Loucy (cell line): ENCODE measurements at regions not wholly inside any gene's neighbourhood (a gene's known extent, or its start where the extent isn't known, plus 50 kb on each side); places are given as distances from the start of the nearest gene placed in this dataset.

Experiments used
- H2AFZ ChIP-seq: fragments of 200-600 bp; sonication (generic); 2 replicates; pipeline ENCODE4 v1.6.0; 2016; ENCODE audit warnings: antibody characterized with exemption, mild to moderate bottlenecking, low read length, moderate library complexity
- H3F3A ChIP-seq: fragments of 200-600 bp; 2 replicates; pipeline ENCODE4 v1.6.0; 2016; ENCODE audit warnings: antibody characterized with exemption, low read depth, mild to moderate bottlenecking
- H3K27me3 ChIP-seq: fragments of 200-600 bp; sonication (generic); 2 replicates; pipeline ENCODE4 v1.6.1; 2014; ENCODE audit warnings: low read length, mild to moderate bottlenecking; ENCODE audit not compliant: insufficient read depth, poor library complexity, severe bottlenecking
- H3K36me3 ChIP-seq: fragments of 200-600 bp; sonication (generic); 2 replicates; pipeline ENCODE4 v1.6.1; 2016; ENCODE audit warnings: low read length; ENCODE audit not compliant: insufficient read depth
- H3K4me1 ChIP-seq: fragments of 200-600 bp; sonication (generic); 2 replicates; pipeline ENCODE4 v1.5.1; 2014; ENCODE audit warnings: low read length, mild to moderate bottlenecking; ENCODE audit not compliant: insufficient read depth, poor library complexity, severe bottlenecking
- H3K4me2 ChIP-seq: fragments of 200-600 bp; sonication (generic); 2 replicates; pipeline ENCODE4 v1.6.0; 2014; ENCODE audit warnings: antibody characterized with exemption, low read length, low read depth, mild to moderate bottlenecking; ENCODE audit not compliant: poor library complexity, severe bottlenecking
- H3K4me3 ChIP-seq: fragments of 200-600 bp; sonication (generic); 2 replicates; pipeline ENCODE4 v1.5.1; 2014; ENCODE audit warnings: low read length, mild to moderate bottlenecking, mixed read lengths; ENCODE audit not compliant: poor library complexity, severe bottlenecking
- H3K79me2 ChIP-seq: fragments of 200-600 bp; sonication (generic); 2 replicates; pipeline ENCODE4 v1.6.1; 2014; ENCODE audit warnings: low read length; ENCODE audit not compliant: insufficient read depth
- H3K9ac ChIP-seq: fragments of 200-600 bp; sonication (generic); 2 replicates; pipeline ENCODE4 v1.6.0; 2014; ENCODE audit warnings: mild to moderate bottlenecking, low read depth, low read length, moderate library complexity; ENCODE audit not compliant: poor library complexity, severe bottlenecking
- H3K9me2 ChIP-seq: fragments of 200-600 bp; sonication (generic); replicated peaks from 2 replicates; pipeline ENCODE4 v1.6.1; 2016; ENCODE audit warnings: low read depth, low read length, mixed read lengths
- H3K9me3 ChIP-seq: fragments of 200-600 bp; sonication (generic); 2 replicates; pipeline ENCODE4 v1.6.1; 2014; ENCODE audit warnings: mild to moderate bottlenecking, antibody characterized with exemption, low read length, low read depth; ENCODE audit not compliant: insufficient read depth
- H4K20me1 ChIP-seq: fragments of 200-600 bp; sonication (generic); 2 replicates; pipeline ENCODE4 v1.6.0; 2014; ENCODE audit warnings: antibody characterized with exemption, low read length, mild to moderate bottlenecking; ENCODE audit not compliant: insufficient read depth, poor library complexity, severe bottlenecking
- EZH2phosphoT487 ChIP-seq: fragments of 200-600 bp; IDR thresholded peaks from 2 replicates; pipeline ENCODE4 v1.6.1; 2018; ENCODE audit warnings: antibody characterized with exemption, mild to moderate bottlenecking, moderate library complexity, borderline replicate concordance
- TF ChIP-seq, protein P1 (sequence below): fragments of 200-600 bp; sonication (generic); conservative IDR thresholded peaks from 2 replicates; pipeline ENCODE4 v1.5.1; 2014; ENCODE audit warnings: mild to moderate bottlenecking, antibody characterized with exemption, low read length

DNA sequence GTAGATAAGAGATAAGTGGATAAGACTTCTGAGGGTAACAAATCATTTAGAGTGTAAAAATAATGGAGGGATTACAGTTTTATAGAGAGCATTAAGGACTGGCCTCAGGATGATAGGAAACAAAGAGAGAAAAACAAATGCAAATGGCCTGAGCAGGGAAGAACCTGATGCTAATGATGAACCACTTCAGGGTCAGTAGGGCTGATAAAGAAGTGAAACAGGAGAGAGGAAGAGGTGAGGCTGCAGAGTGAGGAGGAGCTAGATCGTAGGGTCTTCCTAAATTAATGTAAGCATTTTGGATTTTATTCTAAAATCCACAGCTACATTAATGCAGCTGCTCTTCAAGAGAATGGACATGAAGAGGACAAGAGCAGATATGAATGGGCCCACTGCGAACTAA lies 698.0 kb upstream of the MEF2C start:
- Histone ChIP-seq H2AFZ (no peak overlapping the region), H3K27me3 (no peaks in the 10 kb centered on the region), H3K9ac (no peak overlapping the region), H3K4me3 (no peak overlapping the region), H3K9me3 (no peaks in the 10 kb centered on the region), H4K20me1 (no peaks in the 10 kb centered on the region), H3K79me2 (no peaks in the 10 kb centered on the region), H3F3A (no peaks in the 10 kb centered on the region), H3K36me3 (no peaks in the 10 kb centered on the region), H3K4me2 (no peak overlapping the region), H3K4me1 (no peaks in the 10 kb centered on the region), H3K9me2 (no peaks in the 10 kb centered on the region)
- no peak for TF ChIP-seq EZH2phosphoT487
- TF ChIP-seq, protein P1, sequence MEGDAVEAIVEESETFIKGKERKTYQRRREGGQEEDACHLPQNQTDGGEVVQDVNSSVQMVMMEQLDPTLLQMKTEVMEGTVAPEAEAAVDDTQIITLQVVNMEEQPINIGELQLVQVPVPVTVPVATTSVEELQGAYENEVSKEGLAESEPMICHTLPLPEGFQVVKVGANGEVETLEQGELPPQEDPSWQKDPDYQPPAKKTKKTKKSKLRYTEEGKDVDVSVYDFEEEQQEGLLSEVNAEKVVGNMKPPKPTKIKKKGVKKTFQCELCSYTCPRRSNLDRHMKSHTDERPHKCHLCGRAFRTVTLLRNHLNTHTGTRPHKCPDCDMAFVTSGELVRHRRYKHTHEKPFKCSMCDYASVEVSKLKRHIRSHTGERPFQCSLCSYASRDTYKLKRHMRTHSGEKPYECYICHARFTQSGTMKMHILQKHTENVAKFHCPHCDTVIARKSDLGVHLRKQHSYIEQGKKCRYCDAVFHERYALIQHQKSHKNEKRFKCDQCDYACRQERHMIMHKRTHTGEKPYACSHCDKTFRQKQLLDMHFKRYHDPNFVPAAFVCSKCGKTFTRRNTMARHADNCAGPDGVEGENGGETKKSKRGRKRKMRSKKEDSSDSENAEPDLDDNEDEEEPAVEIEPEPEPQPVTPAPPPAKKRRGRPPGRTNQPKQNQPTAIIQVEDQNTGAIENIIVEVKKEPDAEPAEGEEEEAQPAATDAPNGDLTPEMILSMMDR, result no peak

GRCh38 chr5:89575319-89575718 lies 692.3 kb upstream of the MEF2C start:
- TF ChIP-seq, protein P1, result no peak
- TF ChIP-seq EZH2phosphoT487, result no peak
- H3K9me3 ChIP-seq, result no peaks in the 10 kb centered on the region
- no peak overlapping the region for H3K9ac ChIP-seq
- H3K4me3 ChIP-seq, result no peak overlapping the region
- no peak overlapping the region for H3K4me2 ChIP-seq
- H4K20me1 ChIP-seq, result no peaks in the 10 kb centered on the region
- H3K79me2 ChIP-seq, result no peaks in the 10 kb centered on the region
- H3K9me2 ChIP-seq, result no peaks in the 10 kb centered on the region
- no peaks in the 10 kb centered on the region for H3K27me3 ChIP-seq
- no peaks in the 10 kb centered on the region for H3F3A ChIP-seq
- no peaks in the 10 kb centered on the region for H3K36me3 ChIP-seq
- no peaks in the 10 kb centered on the region for H3K4me1 ChIP-seq
- no peak overlapping the region for H2AFZ ChIP-seq

- Histone ChIP-seq H3K36me3 (no peaks in the 10 kb centered on the region), H3K9ac (no peak overlapping the region), H3K4me3 (no peak overlapping the region), H3F3A (no peaks in the 10 kb centered on the region), H3K79me2 (no peaks in the 10 kb centered on the region), H3K9me2 (no peaks in the 10 kb centered on the region), H3K27me3 (no peaks in the 10 kb centered on the region), H3K4me1 (no peaks in the 10 kb centered on the region), H4K20me1 (no peaks in the 10 kb centered on the region), H3K4me2 (no peak overlapping the region), H3K9me3 (no peaks in the 10 kb centered on the region), H2AFZ (0 out of 2 replicates have a peak overlapping the region, but pooled peaks have one; percentile 27)
- no peak for TF ChIP-seq EZH2phosphoT487
- TF ChIP-seq, protein P1, result no peak
Measured at GRCh38 chr5:89573345-89573744, 690.4 kb upstream of the MEF2C start.
